K562 (cell line): ENCODE measurements at regions not wholly inside any gene's neighbourhood (a gene's known extent, or its start where the extent isn't known, plus 50 kb on each side); places are given as distances from the start of the nearest gene placed in this dataset.
A peak's percentile ranks its signal among the peaks of the same experiment; 100 is the strongest.
"Not testable (repeated sequence)": the region's sequence is repeated elsewhere in the genome, so short reads cannot be mapped to it uniquely, and the experiment has no call there.

ENCODE experiments used
- ATAC-seq: fragments of 200-7000 bp; cut with Tn5 transposase; 3 replicates; pipeline ENCODE4 v1.9.1; 2020; ENCODE audit warnings: moderate library complexity
- BruUV-seq: library from RNA; stranded (reverse); fragments of 400-500 nt; replicated peaks from 2 replicates; lab custom pipeline; 2021; lab: Mats Ljungman, UMichigan
- CTCF ChIA-PET: fragments of 300-600 bp; formaldehyde crosslinking; extraction: SDS; loops from one replicate; lab custom pipeline; 2021; ENCODE audit warnings: low intra/inter-chr PET ratio; lab: Yijun Ruan, JAX
- POLR2A ChIA-PET: fragments of 300-600, 350-650 bp; sonication (Branson Sonifier 250); formaldehyde crosslinking; extraction: SDS; loops from one replicate; lab custom pipeline; 2021; ENCODE audit warnings: antibody characterized with exemption, inconsistent platforms; lab: Yijun Ruan, JAX
- DNase-seq, 4 experiments: peaks; one replicate each; pipeline versions ENCODE4 v3.0.0 to v3.0.0-alpha.2; 2011 to 2018; ENCODE audit warnings: low spot score in 3 of 4, mixed read lengths in 3 of 4; ENCODE audit errors: extremely low read depth in 1 of 4
- FAIRE-seq: peaks from 2 replicates; lab custom pipeline; 2011; peaks lifted over from hg19 to GRCh38; lab: Jason Lieb, UNC
- H2AFZ ChIP-seq: 2 replicates; pipeline ENCODE4 v1.6.0; 2011; ENCODE audit warnings: low read depth, low read length, control low read depth, inconsistent platforms
- H3K27ac ChIP-seq: fragments of 200-600 bp; 3 replicates; pipeline ENCODE4 v1.8.0; 2011; ENCODE audit warnings: low read depth, mild to moderate bottlenecking, control low read depth, inconsistent platforms, low read length, moderate library complexity, mixed read lengths; ENCODE audit errors: extremely low read depth
- H3K27me3 ChIP-seq, 2 experiments: fragments of 300-600 bp in 1 of 2; 2 replicates in 1 of 2; 3 replicates in 1 of 2; pipeline versions ENCODE4 v1.6.0 to v1.8.0; 2011; ENCODE audit warnings: inconsistent platforms in 2 of 2, low read length in 2 of 2, mild to moderate bottlenecking in 1 of 2, mixed read lengths in 1 of 2, moderate library complexity in 1 of 2; ENCODE audit not compliant: control insufficient read depth in 2 of 2, insufficient read depth in 2 of 2
- H3K36me3 ChIP-seq: fragments of 300-600 bp; 3 replicates; pipeline ENCODE4 v1.8.0; 2011; ENCODE audit warnings: mild to moderate bottlenecking, low read length, inconsistent platforms; ENCODE audit not compliant: control insufficient read depth, insufficient read depth
- H3K4me1 ChIP-seq, 2 experiments: fragments of 200-600 bp in 1 of 2; replicated peaks in 1 of 2; 2 replicates in 1 of 2; 3 replicates in 1 of 2; pipeline versions ENCODE4 v1.5.1 to v1.8.0; 2011; ENCODE audit warnings: inconsistent platforms in 2 of 2, low read length in 2 of 2, mild to moderate bottlenecking in 1 of 2, mixed read lengths in 1 of 2, moderate library complexity in 1 of 2; ENCODE audit not compliant: control insufficient read depth in 2 of 2, insufficient read depth in 2 of 2
- H3K4me2 ChIP-seq: 2 replicates; pipeline ENCODE4 v1.6.1; 2011; ENCODE audit warnings: low read length, control low read depth, inconsistent platforms, mixed read lengths; ENCODE audit not compliant: insufficient read depth
- H3K4me3 ChIP-seq: fragments of 200-600 bp; sonication (generic), shearing (Covaris generic); 2 replicates; pipeline ENCODE4 v1.5.1; 2016; ENCODE audit warnings: control low read depth, inconsistent platforms
- H3K79me2 ChIP-seq: fragments of 200-600 bp; 3 replicates; pipeline ENCODE4 v1.8.0; 2011; ENCODE audit warnings: low read length, inconsistent platforms; ENCODE audit not compliant: control insufficient read depth, insufficient read depth
- H3K9ac ChIP-seq, 2 experiments: 2 replicates each; pipeline versions ENCODE4 v1.6.0 to v1.6.1; 2011; ENCODE audit warnings: low read depth in 2 of 2, low read length in 2 of 2, control low read depth in 1 of 2, inconsistent platforms in 1 of 2, mild to moderate bottlenecking in 1 of 2, mixed read lengths in 1 of 2; ENCODE audit not compliant: insufficient read depth in 1 of 2
- H3K9me1 ChIP-seq: one replicate; pipeline ENCODE4 v1.6.0; 2011; ENCODE audit warnings: inconsistent platforms, mild to moderate bottlenecking, low read length, moderate library complexity; ENCODE audit not compliant: control insufficient read depth, insufficient read depth
- H3K9me3 ChIP-seq: replicated peaks from 2 replicates; pipeline ENCODE4 v1.5.1; 2011; ENCODE audit warnings: low read depth, low read length, inconsistent platforms; ENCODE audit not compliant: control insufficient read depth, insufficient read depth
- H4K20me1 ChIP-seq: replicated peaks from 2 replicates; pipeline ENCODE4 v1.6.1; 2011; ENCODE audit warnings: low read length, inconsistent platforms, mixed read lengths; ENCODE audit not compliant: control insufficient read depth, insufficient read depth
- BCOR ChIP-seq: fragments of 450-650 bp; IDR thresholded peaks from 2 replicates; pipeline ENCODE4 v1.6.1; 2016
- HDAC2 ChIP-seq: fragments of 450-650 bp; IDR thresholded peaks from 2 replicates; pipeline ENCODE4 v1.6.1; 2016; ENCODE audit warnings: mild to moderate bottlenecking
- KDM1A ChIP-seq, 2 experiments: fragments of 450-650 bp; IDR thresholded peaks; 2 replicates each; pipeline ENCODE4 v1.6.1; 2016; ENCODE audit warnings: mild to moderate bottlenecking in 2 of 2
- RBM25 ChIP-seq: fragments of 200-400 bp; formaldehyde crosslinking; IDR thresholded peaks from 2 replicates; pipeline ENCODE4 v1.6.1; 2018; ENCODE audit warnings: low read length, low read depth, moderate library complexity; ENCODE audit not compliant: severe bottlenecking
- ZNF146 ChIP-seq: IDR thresholded peaks from one replicate; pipeline ENCODE4 v1.6.1; 2018; ENCODE audit warnings: missing compliant biosample characterization; ENCODE audit not compliant: unreplicated experiment
- WGBS: fragments of 100-300 bp; shearing (Covaris generic); methylation state at CpG from one replicate; pipeline ENCODE4 v1.1.6; 2016; ENCODE audit warnings: low coverage, mixed read lengths; ENCODE audit not compliant: insufficient coverage; ENCODE audit errors: missing lambda C conversion rate; 5-methylcytosine and 5-hydroxymethylcytosine counted together
- in situ Hi-C: fragments of 300-500 bp; cut with MboI; formaldehyde crosslinking; loops from 4 replicates; pipeline ENCODE4 v1.15.0; 2018; ENCODE audit warnings: inconsistent platforms, mixed read lengths
- intact Hi-C: fragments of 100-400 bp; cut with micrococcal nuclease; formaldehyde crosslinking; loops from 2 replicates; pipeline ENCODE4 v1.14.2; 2022

DNA sequence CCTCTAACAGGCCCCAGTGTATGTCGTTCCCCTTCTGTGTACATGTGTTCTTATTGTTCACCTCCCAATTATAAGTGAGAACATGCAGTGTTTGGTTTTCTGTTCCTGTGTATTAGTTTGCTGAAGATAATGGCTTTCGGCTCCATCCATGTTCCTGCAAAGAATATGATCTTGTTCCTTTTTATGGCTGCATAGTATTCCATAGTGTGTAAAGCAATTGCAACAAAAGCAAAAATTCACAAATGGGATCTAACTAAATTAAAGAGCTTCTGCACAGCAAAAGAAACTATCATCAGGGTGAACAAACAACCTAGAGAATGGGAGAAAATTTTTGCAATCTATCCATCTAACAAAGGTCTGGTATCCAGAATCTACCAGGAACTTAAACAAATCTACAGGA is 102.2 kb upstream of the ZNF92 start:
- BruUV-seq, ATAC-seq, H3K36me3 ChIP-seq, DNase-seq, H2AFZ ChIP-seq, H3K4me1 ChIP-seq, H4K20me1 ChIP-seq, H3K4me2 ChIP-seq, H3K9ac ChIP-seq, H3K4me3 ChIP-seq, H3K9me1 ChIP-seq, CTCF ChIA-PET, H3K27ac ChIP-seq, FAIRE-seq, H3K9me3 ChIP-seq, in situ Hi-C loops: not testable (repeated sequence)
- H3K79me2 ChIP-seq = peaks cover 22% of the 10 kb centered on the region; the same call in 2 of the 3 replicates
- WGBS = 45% methylated on average over 2 of the region's 2 CpGs
- TF ChIP-seq HDAC2 = peak; percentile 51
- TF ChIP-seq ZNF146 = peak; percentile 96
- TF ChIP-seq BCOR = peak; percentile 73; the same call in 1 of the 2 replicates
- TF ChIP-seq KDM1A (IDR thresholded peaks at IDR 0.05) = peak; percentile 28 to 45; a peak in 1 of 4 replicates
- TF ChIP-seq RBM25 = peak; percentile 78
- peaks cover 0 to 15% of the 10 kb centered on the region in 2 experiments; a peak in 1 of 5 replicates for H3K27me3 ChIP-seq
- POLR2A ChIA-PET = interaction anchor here (1.1 kb wide), 1 partner anchor 11 kb away, joined by 3 read pairs; no protein-coding TSS in a partner anchor
- intact Hi-C loops = loop anchor here (2.0 kb wide), 1 partner anchor 17 kb away; no protein-coding TSS in a partner anchor
